ENCODE measurements at regions not wholly inside any gene's neighbourhood (a gene's known extent, or its start where the extent isn't known, plus 50 kb on each side); places are given as distances from the start of the nearest gene placed in this dataset.

- DNase-seq = no peak
Observed at GRCh38 chr18:38368246-38368645, 802.6 kb upstream of the CELF4 start.

- no peak for DNase-seq
Observed at GRCh38 chr18:38367473-38367872, 801.9 kb upstream of the CELF4 start.

- no peak for DNase-seq
Observed at GRCh38 chr18:38362286-38362792, 796.7 kb upstream of the CELF4 start.

DNA sequence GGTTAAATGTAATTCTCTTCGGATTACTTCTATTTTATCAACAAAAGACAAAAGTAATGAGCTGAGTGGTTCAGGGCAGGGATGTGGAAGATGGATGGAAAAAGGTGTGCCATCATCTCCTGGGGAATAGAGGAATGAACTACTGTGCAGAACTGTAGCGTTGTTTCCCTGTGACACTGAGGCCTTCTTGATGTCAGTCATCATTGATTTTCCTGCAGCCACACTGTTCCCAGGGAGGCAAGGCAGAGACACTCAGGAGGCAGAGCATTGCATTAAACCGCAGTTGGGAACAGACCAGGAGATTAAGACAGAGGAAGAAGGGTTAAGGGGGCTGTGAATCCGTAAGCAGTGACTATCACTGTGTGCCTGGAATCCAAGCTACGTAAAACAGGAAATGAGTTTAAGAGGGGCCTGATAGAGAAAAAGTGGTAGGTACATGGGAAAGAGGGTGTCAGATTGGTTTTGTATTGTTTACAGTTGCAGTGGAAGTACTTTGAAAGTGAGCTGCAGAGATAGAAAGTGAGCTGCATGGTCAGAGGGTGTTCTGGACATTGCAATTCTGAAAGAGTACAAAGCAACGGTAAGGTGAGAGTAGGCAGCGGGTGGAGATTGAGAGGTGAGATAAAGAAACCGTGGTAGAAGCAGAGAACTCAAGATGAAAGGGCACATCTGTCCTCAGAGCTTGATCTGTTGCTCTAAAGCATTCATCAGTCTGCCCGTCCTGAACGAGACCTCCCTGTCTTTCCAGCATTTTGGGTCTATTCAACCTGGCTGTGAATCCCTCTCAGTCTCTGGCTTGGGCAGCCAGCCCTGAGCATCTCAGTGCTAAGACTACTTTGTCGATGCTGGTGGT, 793.4 kb upstream of the CELF4 start:
- no peak for DNase-seq

GRCh38 chr18:38353149-38353548, 787.6 kb upstream of the CELF4 start:
- no peak for DNase-seq

GRCh38 chr18:38350141-38350540, 784.5 kb upstream of the CELF4 start:
- no peak for DNase-seq

- no peak for DNase-seq
Observed at GRCh38 chr18:38330573-38330972, 765.0 kb upstream of the CELF4 start.

- DNase-seq = no peak
Observed at GRCh38 chr18:38329145-38329544, 763.5 kb upstream of the CELF4 start.

GRCh38 chr18:38322206-38322605, 756.6 kb upstream of the CELF4 start:
- DNase-seq = no peak

DNA sequence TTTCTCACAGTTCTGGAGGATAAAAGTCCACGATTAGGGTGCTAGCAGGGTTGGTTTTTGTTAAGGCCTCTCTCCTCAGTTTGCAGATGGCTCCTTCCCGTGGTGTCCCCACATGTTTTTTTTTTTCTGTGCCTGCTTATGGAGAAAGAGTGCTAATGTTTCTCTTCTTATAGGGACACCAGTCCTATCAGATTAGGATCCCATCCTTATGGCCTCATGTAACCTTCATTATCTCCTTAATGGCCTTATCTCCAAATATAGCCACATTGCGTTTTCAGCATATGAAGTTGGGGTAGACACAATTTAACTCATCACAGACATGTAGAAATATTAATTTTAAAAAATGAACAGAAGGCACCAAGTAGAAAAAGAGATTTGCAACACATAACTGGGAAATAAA, 755.7 kb upstream of the CELF4 start:
- DNase-seq = no peak

DNA sequence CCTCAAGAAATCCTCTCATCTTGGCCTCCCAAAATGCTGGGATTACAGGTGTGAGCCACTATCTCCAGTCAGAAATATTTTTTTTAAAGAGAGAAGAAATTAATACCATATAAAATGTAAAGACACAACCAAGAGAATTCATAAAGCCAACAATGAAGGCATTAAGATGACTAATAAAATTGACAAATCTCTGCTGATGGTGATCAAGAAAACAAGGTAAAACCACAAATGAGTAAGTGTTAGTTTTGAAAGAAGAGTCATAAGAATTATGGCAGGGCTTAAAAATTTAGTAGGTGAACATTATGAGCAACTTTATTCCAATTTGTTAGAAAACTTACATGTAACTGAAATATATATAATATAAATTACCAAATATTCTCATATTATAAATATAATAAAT, 752.8 kb upstream of the CELF4 start:
- DNase-seq = no peak

GRCh38 chr18:38313831-38314230, 748.2 kb upstream of the CELF4 start:
- DNase-seq = no peak

GRCh38 chr18:38312532-38312931, 746.9 kb upstream of the CELF4 start:
- DNase-seq = no peak

- no peak for DNase-seq
Observed at GRCh38 chr18:38310936-38311335, 745.3 kb upstream of the CELF4 start.

DNA sequence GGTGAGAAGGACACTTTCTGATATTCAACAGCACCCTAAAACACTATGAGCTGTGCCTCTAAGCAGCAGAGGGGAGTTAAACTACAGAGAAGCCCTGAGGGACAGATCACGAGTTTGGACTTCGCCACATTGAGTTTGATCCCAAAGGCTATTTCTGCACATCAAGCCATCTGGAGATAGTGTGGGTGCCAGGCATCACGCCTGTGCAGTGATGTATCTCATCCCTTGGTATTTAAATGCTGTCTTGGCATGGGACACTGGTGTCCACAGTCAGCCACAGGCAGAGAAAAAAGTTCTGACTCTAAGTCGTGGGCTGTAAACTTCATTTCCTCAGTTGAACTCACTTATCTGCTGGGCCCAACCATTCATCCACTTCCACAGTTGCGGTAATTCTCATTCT, 742.3 kb upstream of the CELF4 start:
- DNase-seq = no peak

DNA sequence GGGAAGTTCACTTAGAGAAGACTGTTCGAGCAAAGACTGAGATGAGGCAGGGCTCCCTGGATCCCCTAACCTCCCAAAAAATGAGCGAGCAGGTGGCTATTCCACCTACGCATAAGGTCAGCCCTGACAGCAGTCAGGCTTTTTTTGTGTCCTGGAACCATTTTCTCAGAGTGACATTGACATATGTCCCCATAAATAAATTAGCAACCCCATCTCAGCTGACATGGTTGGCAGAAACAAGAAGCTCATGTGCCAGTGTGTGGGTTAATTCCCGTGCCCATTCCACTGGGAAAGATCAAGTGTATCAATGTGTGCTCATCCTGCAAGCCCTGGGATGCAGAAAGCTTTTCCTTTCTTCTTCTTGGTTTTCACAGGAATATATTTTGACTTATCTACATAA, 740.4 kb upstream of the CELF4 start:
- DNase-seq = no peak

DNA sequence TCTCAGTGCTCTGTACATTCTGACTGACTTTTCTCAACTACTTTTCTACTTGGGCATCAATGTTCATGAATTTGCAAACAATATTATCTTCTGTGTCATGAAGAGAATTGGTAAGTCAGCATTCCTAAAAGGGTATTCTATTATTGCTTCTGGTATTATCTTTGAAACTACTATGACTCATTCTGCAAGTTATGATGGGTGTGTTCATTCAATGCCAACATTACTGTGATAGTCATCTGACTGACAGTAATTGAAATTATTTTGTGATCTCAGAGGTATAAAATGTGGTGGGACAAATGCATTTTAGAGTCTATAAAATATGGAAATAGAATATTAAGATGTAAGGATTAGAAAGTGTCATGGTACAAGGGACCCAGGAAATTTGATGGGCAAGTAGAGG, 736.0 kb upstream of the CELF4 start:
- DNase-seq = no peak

- no peak for DNase-seq
Observed at GRCh38 chr18:38297910-38298309, 732.3 kb upstream of the CELF4 start.

DNA sequence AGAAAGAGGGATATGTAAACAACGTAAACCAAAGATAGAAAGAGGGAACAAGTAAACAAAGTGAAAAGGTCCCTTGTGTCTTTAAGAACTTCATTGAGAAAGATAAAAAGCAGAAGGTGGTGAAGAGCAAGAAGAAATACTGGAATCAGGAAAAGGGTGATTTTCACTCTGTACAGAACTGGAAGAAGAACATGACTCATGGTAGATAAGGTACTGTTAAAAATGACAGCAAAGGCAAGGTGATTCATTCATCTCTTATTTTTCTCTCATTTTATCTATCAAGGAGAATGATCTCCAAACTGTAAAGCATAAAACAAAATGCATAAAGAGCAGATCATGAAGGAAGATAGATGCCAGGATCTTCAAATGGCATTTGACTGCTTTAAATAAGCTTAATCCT, 724.6 kb upstream of the CELF4 start:
- no peak for DNase-seq

DNA sequence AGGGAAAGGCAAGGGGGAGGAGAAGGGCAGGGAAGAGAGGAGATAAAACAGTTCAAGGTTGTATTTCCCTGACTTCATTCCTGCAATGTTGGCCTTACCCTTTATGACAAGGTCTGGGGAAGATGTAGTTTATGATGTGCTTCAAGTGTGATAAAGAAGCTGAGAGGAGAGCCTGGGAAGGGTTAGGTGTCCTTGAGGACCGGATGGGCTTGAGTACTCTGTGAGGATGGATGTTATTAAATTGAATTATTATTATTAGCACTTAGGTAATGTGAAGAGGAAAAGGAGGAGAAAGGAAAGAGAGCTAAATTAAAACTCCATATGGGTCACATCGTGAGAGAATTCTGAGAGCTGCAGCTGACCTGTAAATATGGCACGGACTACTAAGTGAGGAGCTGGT, 719.4 kb upstream of the CELF4 start:
- DNase-seq = no peak

GRCh38 chr18:38263066-38263465, 697.5 kb upstream of the CELF4 start:
- DNase-seq = no peak

DNA sequence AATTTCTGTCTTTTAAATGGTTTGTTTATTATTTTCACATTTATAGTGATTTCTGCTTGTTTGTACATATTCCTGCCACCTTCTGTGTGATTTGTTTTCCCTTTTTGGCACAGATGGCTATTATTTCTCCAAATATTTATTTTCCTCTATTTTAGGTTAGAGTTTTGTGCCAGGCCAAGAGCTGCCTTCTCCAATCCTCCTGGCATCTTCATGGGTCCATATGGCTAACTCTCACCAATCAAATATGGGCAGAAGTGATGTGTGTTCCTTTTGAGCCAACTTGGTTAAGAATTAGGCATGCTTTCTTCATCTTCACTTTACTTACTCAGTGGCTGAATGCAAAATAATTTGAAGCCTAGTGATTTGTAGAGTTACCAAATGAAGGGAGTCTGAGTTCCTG, 697.1 kb upstream of the CELF4 start:
- DNase-seq = no peak

- DNase-seq = no peak
Observed at GRCh38 chr18:38257661-38258060, 692.1 kb upstream of the CELF4 start.

- no peak for DNase-seq
Observed at GRCh38 chr18:38256366-38256765, 690.8 kb upstream of the CELF4 start.

GRCh38 chr18:38250971-38251370, 685.4 kb upstream of the CELF4 start:
- no peak for DNase-seq
